H54 (cell line): ENCODE measurements at regions not wholly inside any gene's neighbourhood (a gene's known extent, or its start where the extent isn't known, plus 50 kb on each side); places are given as distances from the start of the nearest gene placed in this dataset.

Experiments used
- DNase-seq: peaks from one replicate; pipeline ENCODE4 v3.0.0; 2011; ENCODE audit warnings: low spot score, mixed read lengths; ENCODE audit not compliant: insufficient read length
- FAIRE-seq: peaks from 3 replicates; lab custom pipeline; 2011; peaks lifted over from hg19 to GRCh38; lab: Jason Lieb, UNC
- POLR2A ChIP-seq: IDR thresholded peaks from 2 replicates; pipeline ENCODE4 v1.6.1; 2011; ENCODE audit warnings: low read depth, mild to moderate bottlenecking, low read length

- TF ChIP-seq POLR2A, result no peak
- FAIRE-seq (no peak), DNase-seq (no peak)
These were observed 71.4 kb upstream of the ZNF438 start for GRCh38 chr10:31103112-31103511.

GRCh38 chr10:31112961-31113360 lies 81.3 kb upstream of the ZNF438 start:
- TF ChIP-seq POLR2A, result no peak
- FAIRE-seq, result no peak
- DNase-seq, result no peak

GRCh38 chr10:31116226-31116625 lies 84.6 kb upstream of the ZNF438 start:
- DNase-seq (no peak), FAIRE-seq (no peak)
- TF ChIP-seq POLR2A, result no peak

GRCh38 chr10:31118556-31118955 lies 86.9 kb upstream of the ZNF438 start:
- DNase-seq (no peak), FAIRE-seq (no peak)
- no peak for TF ChIP-seq POLR2A

GRCh38 chr10:31120392-31120791 lies 88.7 kb upstream of the ZNF438 start:
- no peak for FAIRE-seq
- DNase-seq, result no peak
- TF ChIP-seq POLR2A, result no peak

GRCh38 chr10:31120961-31121685 lies 89.5 kb upstream of the ZNF438 start:
- DNase-seq (no peak), FAIRE-seq (no peak)
- TF ChIP-seq POLR2A, result no peak

GRCh38 chr10:31121757-31122577 lies 90.3 kb upstream of the ZNF438 start:
- DNase-seq (no peak), FAIRE-seq (no peak)
- TF ChIP-seq POLR2A, result no peak

- DNase-seq (no peak), FAIRE-seq (no peak)
- no peak for TF ChIP-seq POLR2A
These were observed 92.3 kb upstream of the ZNF438 start for GRCh38 chr10:31123946-31124345.

- no peak for DNase-seq
- no peak for TF ChIP-seq POLR2A
- FAIRE-seq, result no peak
These were observed 93.2 kb upstream of the ZNF438 start for GRCh38 chr10:31124852-31125251.

- DNase-seq (no peak), FAIRE-seq (no peak)
- no peak for TF ChIP-seq POLR2A
These were observed 94.1 kb upstream of the ZNF438 start for GRCh38 chr10:31125789-31126188.

GRCh38 chr10:31126593-31126992 lies 94.9 kb upstream of the ZNF438 start:
- TF ChIP-seq POLR2A, result no peak
- FAIRE-seq, result no peak
- DNase-seq, result no peak

GRCh38 chr10:31128536-31128935 lies 96.9 kb upstream of the ZNF438 start:
- no peak for TF ChIP-seq POLR2A
- no peak for FAIRE-seq

GRCh38 chr10:31129271-31129670 lies 97.6 kb upstream of the ZNF438 start:
- DNase-seq, result no peak
- no peak for FAIRE-seq
- TF ChIP-seq POLR2A, result no peak

More at GRCh38 chr10:31128536-31128935, 96.9 kb upstream of the ZNF438 start:
- DNase-seq, result no peak

- no peak for DNase-seq
- no peak for TF ChIP-seq POLR2A
- FAIRE-seq, result no peak
These were observed 98.3 kb upstream of the ZNF438 start for GRCh38 chr10:31129880-31130405.

GRCh38 chr10:31130406-31130805 lies 98.7 kb upstream of the ZNF438 start:
- FAIRE-seq, result no peak
- no peak for TF ChIP-seq POLR2A
- no peak for DNase-seq
